Activated T-cell treated with anti-CD3 and anti-CD28 coated beads, Interleukin-2, amount 50 U/mL, for 72 hours (primary cell): ENCODE measurements at regions not wholly inside any gene's neighbourhood (a gene's known extent, or its start where the extent isn't known, plus 50 kb on each side); places are given as distances from the start of the nearest gene placed in this dataset.

ENCODE experiments used
- ATAC-seq, 2 donors: fragments of 150-1000 bp; cut with Tn5 transposase; replicated peaks in 1 of 2; 2 replicates each; pipeline ENCODE4 v1.10.0; 2021; ENCODE audit warnings: moderate library complexity in 2 of 2, mild to moderate bottlenecking in 1 of 2
- DNase-seq, 2 donors: peaks; one replicate each; pipeline ENCODE4 v3.0.0; 2021 to 2022; ENCODE audit warnings: mixed read lengths in 1 of 2
- H3K27ac Mint-ChIP-seq: one replicate; pipeline ENCODE4 v1.8.0; 2022; ENCODE audit warnings: mild to moderate bottlenecking, moderate library complexity, mixed read lengths
- H3K27me3 Mint-ChIP-seq: one replicate; pipeline ENCODE4 v1.8.0; 2022; ENCODE audit warnings: low read depth, mixed read lengths
- H3K36me3 Mint-ChIP-seq, 2 donors: one replicate each; pipeline ENCODE4 v1.8.0; 2022; ENCODE audit warnings: mixed read lengths in 2 of 2, mild to moderate bottlenecking in 1 of 2; ENCODE audit not compliant: insufficient read depth in 2 of 2
- H3K4me1 Mint-ChIP-seq: one replicate; pipeline ENCODE4 v1.8.0; 2022; ENCODE audit warnings: low read depth, mixed read lengths
- H3K4me3 Mint-ChIP-seq, 2 donors: one replicate each; pipeline ENCODE4 v1.8.0; 2022; ENCODE audit warnings: mild to moderate bottlenecking in 2 of 2, mixed read lengths in 2 of 2, moderate library complexity in 2 of 2
- H3K9me3 Mint-ChIP-seq, 2 donors: one replicate each; pipeline ENCODE4 v1.8.0; 2022; ENCODE audit warnings: mixed read lengths in 2 of 2

GRCh38 chr14:95452893-95453712 is 63.3 kb downstream of the SYNE3 start:
- Mint-ChIP-seq H3K4me1 (no peaks in the 10 kb centered on the region), H3K27ac (no peak overlapping the region), H3K36me3 (peaks cover 6 to 15% of the 10 kb centered on the region in 2 donors), H3K27me3 (no peaks in the 10 kb centered on the region), H3K4me3 (no peak overlapping the region), H3K9me3 (no peaks in the 10 kb centered on the region)
- DNase-seq: no peak
- ATAC-seq: no peak

DNA sequence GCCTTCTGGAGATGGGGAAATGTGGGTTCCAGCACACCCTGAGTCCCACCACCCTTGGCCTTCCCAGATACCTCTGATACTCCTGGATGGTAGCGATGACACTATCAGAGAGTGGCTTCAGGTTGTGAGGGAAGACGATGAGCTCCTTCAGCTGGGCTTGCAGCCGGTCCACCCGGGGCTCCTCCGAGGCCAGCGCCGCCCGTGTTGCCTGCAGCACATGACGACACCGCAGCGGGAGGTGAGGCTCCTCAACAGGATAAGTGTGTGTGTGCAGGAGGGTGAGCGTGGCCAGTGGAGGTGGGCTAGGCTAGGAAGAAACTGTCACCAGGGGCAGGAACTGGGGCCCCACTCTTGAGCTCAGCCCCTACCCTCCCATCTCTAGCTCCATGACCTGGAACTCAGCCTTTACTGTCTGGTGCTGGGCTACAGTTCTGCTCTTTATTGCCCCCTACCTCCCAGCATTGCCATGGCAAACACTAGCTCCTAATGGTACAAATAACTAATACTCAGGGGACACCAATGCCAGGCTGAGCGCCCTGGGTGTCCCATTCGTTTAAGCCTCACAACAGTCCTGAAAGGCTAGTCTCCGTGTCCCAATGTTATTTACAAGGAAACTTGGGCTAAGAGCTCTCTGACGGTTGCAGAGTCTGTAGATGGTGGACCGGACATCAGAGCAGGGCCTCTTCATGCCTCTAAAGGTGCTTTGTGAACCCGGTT is 64.1 kb downstream of the SYNE3 start:
- peaks cover 6 to 18% of the 10 kb centered on the region in 2 donors for H3K36me3 Mint-ChIP-seq

DNA sequence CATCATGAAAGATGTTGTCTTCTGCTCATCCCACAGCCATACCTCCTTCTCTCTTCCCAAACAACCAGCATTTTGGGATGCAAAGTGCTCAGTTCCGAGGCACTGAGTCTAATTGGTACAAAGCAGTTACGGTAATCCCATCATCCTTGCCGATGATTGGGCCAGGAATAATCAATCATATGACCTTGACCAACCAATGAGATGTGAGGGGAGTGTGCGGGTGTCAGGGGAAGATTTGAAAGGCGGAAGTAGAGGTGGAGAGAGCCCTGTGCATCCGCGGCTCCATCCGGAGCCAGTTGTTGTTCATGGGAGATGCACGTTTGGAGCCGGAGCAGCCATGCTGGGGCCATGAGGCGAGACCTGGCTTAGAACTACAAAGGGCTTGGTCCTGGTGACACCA is 67.3 kb downstream of the SYNE3 start:
- Mint-ChIP-seq H3K9me3 (no peaks in the 10 kb centered on the region), H3K36me3 (peaks cover 7 to 22% of the 10 kb centered on the region in 2 donors), H3K27ac (no peak overlapping the region), H3K4me3 (no peak overlapping the region), H3K27me3 (no peaks in the 10 kb centered on the region), H3K4me1 (peaks cover 9% of the 10 kb centered on the region)
- ATAC-seq (no peak), DNase-seq (no peak)

More for the DNA sequence above, 64.1 kb downstream of the SYNE3 start:
- no peaks in the 10 kb centered on the region for H3K4me1 Mint-ChIP-seq
- no peaks in the 10 kb centered on the region for H3K9me3 Mint-ChIP-seq
- no peak overlapping the region for H3K27ac Mint-ChIP-seq
- H3K4me3 Mint-ChIP-seq: no peak overlapping the region
- no peak for DNase-seq
- H3K27me3 Mint-ChIP-seq: no peaks in the 10 kb centered on the region
- no peak for ATAC-seq

GRCh38 chr14:95446470-95446869 is 70.0 kb downstream of the SYNE3 start:
- peaks cover 14% of the 10 kb centered on the region for H3K4me1 Mint-ChIP-seq
- no peak overlapping the region for H3K4me3 Mint-ChIP-seq
- H3K27me3 Mint-ChIP-seq: no peaks in the 10 kb centered on the region
- ATAC-seq: no peak
- H3K27ac Mint-ChIP-seq: peak overlapping the region; percentile 68
- H3K36me3 Mint-ChIP-seq: peaks cover 7 to 23% of the 10 kb centered on the region in 2 donors
- no peak for DNase-seq
- no peaks in the 10 kb centered on the region for H3K9me3 Mint-ChIP-seq

- Mint-ChIP-seq H3K4me3 (no peak overlapping the region), H3K4me1 (peaks cover 14% of the 10 kb centered on the region), H3K36me3 (peaks cover 7 to 21% of the 10 kb centered on the region in 2 donors), H3K27me3 (no peaks in the 10 kb centered on the region), H3K9me3 (no peaks in the 10 kb centered on the region), H3K27ac (no peak overlapping the region)
- ATAC-seq (no peak), DNase-seq (no peak)
These were observed 70.8 kb downstream of the SYNE3 start for GRCh38 chr14:95445676-95446075.

- H3K4me3 Mint-ChIP-seq: no peak overlapping the region
- peak overlapping the region; percentile 17 for H3K27ac Mint-ChIP-seq
- H3K9me3 Mint-ChIP-seq: no peaks in the 10 kb centered on the region
- H3K36me3 Mint-ChIP-seq: peaks cover 7 to 19% of the 10 kb centered on the region in 2 donors
- peaks cover 14% of the 10 kb centered on the region for H3K4me1 Mint-ChIP-seq
- DNase-seq (no peak), ATAC-seq (no peak)
- H3K27me3 Mint-ChIP-seq: no peaks in the 10 kb centered on the region
These were observed 71.3 kb downstream of the SYNE3 start for GRCh38 chr14:95445161-95445560.

- Mint-ChIP-seq H3K36me3 (peaks cover 7 to 19% of the 10 kb centered on the region in 2 donors), H3K4me3 (no peak overlapping the region), H3K27ac (peak overlapping the region; percentile 42), H3K27me3 (no peaks in the 10 kb centered on the region), H3K9me3 (no peaks in the 10 kb centered on the region), H3K4me1 (peaks cover 14% of the 10 kb centered on the region)
- DNase-seq (no peak), ATAC-seq (no peak)
These were observed 72.0 kb downstream of the SYNE3 start for GRCh38 chr14:95444132-95445129.

DNA sequence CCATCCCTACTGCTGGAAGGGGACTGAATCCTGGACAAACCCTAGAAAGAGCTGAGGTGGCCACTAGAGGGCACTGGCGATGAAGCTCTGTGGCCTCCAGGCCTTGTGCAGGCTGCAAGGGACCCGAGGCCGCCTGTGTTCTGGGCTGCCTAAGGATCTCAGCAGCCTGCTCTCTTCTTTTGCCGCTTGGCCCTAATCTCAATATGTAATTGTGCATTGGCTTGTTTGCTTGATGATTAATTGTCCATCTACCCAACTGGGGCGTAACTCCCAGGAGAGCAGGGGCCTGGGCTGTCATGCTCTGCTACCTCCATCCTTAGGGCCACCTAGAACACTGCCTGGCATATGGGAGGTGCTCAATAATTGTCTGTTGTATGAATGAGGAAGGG is 73.8 kb downstream of the SYNE3 start:
- peaks cover 3 to 22% of the 10 kb centered on the region in 2 donors for H3K36me3 Mint-ChIP-seq
- DNase-seq (peak; percentile 69 to 75), ATAC-seq (peak; percentile 88 to 90)
- no peaks in the 10 kb centered on the region for H3K27me3 Mint-ChIP-seq
- peaks cover 14% of the 10 kb centered on the region for H3K4me1 Mint-ChIP-seq
- no peaks in the 10 kb centered on the region for H3K9me3 Mint-ChIP-seq
- H3K27ac Mint-ChIP-seq: no peak overlapping the region
- H3K4me3 Mint-ChIP-seq: no peak overlapping the region

DNA sequence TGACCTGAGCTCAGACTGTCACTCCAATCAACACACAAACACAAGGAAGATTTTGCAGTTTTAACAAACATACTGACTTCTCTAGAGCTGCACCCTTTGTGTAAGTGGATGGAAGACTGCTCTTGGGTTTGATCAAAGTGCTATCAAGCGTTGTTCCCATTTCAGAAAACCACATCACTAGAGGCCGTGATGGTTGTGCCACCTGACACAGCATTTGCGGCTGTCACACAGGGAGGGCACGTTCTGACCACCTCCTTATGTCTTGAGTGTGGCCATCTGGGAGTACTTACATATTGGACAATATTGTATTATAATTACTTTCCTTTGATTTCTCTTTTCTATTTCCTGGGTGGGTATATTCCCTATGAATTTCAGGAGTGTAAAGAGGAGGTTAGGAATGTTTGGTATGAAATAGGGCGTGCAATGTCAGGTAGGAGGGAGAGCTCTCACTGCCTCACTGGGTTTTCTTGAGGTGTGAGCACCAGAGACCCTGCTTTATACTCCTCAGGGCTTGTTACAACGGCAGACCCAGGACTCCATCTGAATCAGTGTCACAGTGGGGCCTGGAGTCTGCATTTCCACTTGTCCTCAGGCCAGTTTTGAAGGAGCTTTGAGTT is 74.3 kb downstream of the SYNE3 start:
- H3K4me1 Mint-ChIP-seq: peaks cover 14% of the 10 kb centered on the region
- ATAC-seq: peak in 1 of 2 donors; percentile 24
- no peaks in the 10 kb centered on the region for H3K9me3 Mint-ChIP-seq
- no peak overlapping the region for H3K27ac Mint-ChIP-seq
- no peaks in the 10 kb centered on the region for H3K27me3 Mint-ChIP-seq
- H3K36me3 Mint-ChIP-seq: peaks cover 6 to 22% of the 10 kb centered on the region in 2 donors
- H3K4me3 Mint-ChIP-seq: no peak overlapping the region
- DNase-seq: no peak

- Mint-ChIP-seq H3K27me3 (no peaks in the 10 kb centered on the region), H3K36me3 (peaks cover 6 to 26% of the 10 kb centered on the region in 2 donors), H3K9me3 (no peaks in the 10 kb centered on the region), H3K4me1 (peaks cover 5% of the 10 kb centered on the region), H3K27ac (no peak overlapping the region), H3K4me3 (no peak overlapping the region)
- ATAC-seq (no peak), DNase-seq (no peak)
These were observed 75.5 kb downstream of the SYNE3 start for GRCh38 chr14:95440951-95441350.

GRCh38 chr14:95440496-95440895 is 76.0 kb downstream of the SYNE3 start:
- peaks cover 9 to 27% of the 10 kb centered on the region in 2 donors for H3K36me3 Mint-ChIP-seq
- H3K4me3 Mint-ChIP-seq: no peak overlapping the region
- H3K9me3 Mint-ChIP-seq: no peaks in the 10 kb centered on the region
- H3K4me1 Mint-ChIP-seq: peaks cover 5% of the 10 kb centered on the region
- no peak for ATAC-seq
- H3K27me3 Mint-ChIP-seq: no peaks in the 10 kb centered on the region
- no peak overlapping the region for H3K27ac Mint-ChIP-seq
- DNase-seq: no peak

DNA sequence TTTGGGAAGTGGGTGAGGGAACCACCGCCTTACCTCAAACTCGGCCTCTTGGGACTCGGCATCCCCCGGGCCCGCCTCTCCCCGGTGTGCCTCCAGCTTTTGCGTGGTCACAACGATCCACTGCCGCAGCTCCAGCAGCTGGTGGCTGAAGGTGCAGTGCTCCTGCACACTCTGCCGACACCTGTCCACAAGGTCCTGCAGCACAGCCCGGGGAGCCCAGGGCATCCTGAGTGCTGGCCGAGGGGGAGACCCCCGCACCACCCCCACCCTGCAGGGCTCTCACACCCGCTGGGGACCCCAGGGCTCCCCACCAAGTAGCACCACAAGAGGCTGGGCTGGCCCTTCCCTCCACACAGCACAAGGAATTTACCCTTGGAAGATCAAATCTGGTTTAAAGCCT is 76.6 kb downstream of the SYNE3 start:
- Mint-ChIP-seq H3K27ac (no peak overlapping the region), H3K36me3 (peaks cover 9 to 29% of the 10 kb centered on the region in 2 donors)

More for the DNA sequence above, 76.6 kb downstream of the SYNE3 start:
- ATAC-seq (no peak), DNase-seq (no peak)
- no peaks in the 10 kb centered on the region for H3K27me3 Mint-ChIP-seq
- H3K4me3 Mint-ChIP-seq: no peak overlapping the region
- H3K4me1 Mint-ChIP-seq: peaks cover 5% of the 10 kb centered on the region
- H3K9me3 Mint-ChIP-seq: no peaks in the 10 kb centered on the region
